ENCODE measurements at regions not wholly inside any gene's neighbourhood (a gene's known extent, or its start where the extent isn't known, plus 50 kb on each side); places are given as distances from the start of the nearest gene placed in this dataset.
"Not testable (repeated sequence)": the region's sequence is repeated elsewhere in the genome, so short reads cannot be mapped to it uniquely, and the experiment has no call there.

DNA sequence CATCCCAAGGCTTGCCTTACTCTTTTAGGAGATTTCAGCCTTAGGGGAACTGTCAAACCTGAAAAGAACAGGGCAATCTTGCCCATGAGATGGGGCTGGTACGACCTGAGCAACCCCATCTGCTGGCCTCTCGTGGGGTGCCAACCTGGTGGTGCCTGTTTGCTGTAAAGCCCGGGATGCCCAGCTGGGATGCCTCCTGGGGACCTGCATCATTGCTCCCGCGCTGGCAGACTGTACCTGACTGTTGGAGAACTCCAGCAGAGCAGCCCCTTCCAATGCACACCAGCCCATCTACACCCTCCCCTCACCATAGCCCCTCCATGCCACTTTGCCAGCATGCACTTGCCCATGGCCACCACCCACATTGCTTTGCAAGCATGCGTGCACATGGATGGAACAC lies 335.7 kb downstream of the RPS29 start:
- Mint-ChIP-seq H3K36me3 (no peaks in the 10 kb centered on the region), H3K27me3 (peaks cover 3 to 13% (median 7%) of the 10 kb centered on the region in 5 donors), H3K27ac (no peak overlapping the region), H3K4me3 (no peak overlapping the region), H3K9me3 (peaks cover 0 to 7% (median 2%) of the 10 kb centered on the region in 9 donors), H3K4me1 (no peaks in the 10 kb centered on the region)
- POLR2A ChIA-PET = no interaction called here
- no peak for ATAC-seq
- DNase-seq = no peak

DNA sequence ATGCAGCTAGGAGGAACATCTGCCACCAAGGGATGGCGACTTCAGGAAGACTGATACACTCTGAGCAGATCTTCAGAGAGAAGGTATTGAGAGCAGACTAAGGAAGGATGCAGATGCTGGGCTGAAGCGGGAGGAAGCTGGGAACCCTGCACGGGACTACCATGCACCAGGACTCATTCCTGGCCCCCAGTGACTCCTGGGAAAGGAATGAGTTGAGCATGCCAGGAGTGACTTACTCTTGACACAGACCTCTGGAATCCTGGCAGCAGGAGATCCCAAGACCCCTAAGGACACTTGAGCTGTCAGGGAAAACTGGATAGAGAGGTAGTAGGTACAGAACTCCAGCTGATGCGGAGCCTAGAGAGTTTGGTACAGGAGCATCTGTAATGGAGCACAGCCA lies 336.1 kb downstream of the RPS29 start:
- POLR2A ChIA-PET = no interaction called here
- no peak for ATAC-seq
- Mint-ChIP-seq H3K27ac (no peak overlapping the region), H3K4me1 (no peaks in the 10 kb centered on the region), H3K27me3 (peaks cover 5 to 16% (median 7%) of the 10 kb centered on the region in 5 donors), H3K9me3 (peaks cover 0 to 9% (median 2%) of the 10 kb centered on the region in 9 donors), H3K36me3 (no peaks in the 10 kb centered on the region), H3K4me3 (no peak overlapping the region)
- DNase-seq = no peak

DNA sequence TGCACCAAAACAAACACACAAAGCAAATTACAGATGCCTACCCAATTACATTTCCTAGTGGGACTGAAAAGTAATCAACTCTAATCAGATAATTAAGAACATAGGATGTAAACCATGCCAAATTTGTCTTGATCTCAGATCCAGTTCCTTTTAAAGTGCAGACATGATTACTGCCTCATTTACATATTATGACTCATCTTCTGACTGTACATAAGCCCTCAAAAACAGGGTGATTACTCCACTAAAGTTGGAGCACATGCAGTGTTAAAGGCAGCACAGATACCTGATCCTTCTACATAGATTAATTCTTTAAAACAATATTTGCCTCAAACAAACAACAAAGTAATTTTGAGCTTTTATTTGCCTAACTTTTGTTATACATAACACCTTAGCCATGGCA lies 337.2 kb downstream of the RPS29 start:
- no peaks in the 10 kb centered on the region for H3K36me3 Mint-ChIP-seq
- POLR2A ChIA-PET = no interaction called here
- H3K4me3 Mint-ChIP-seq = no peak overlapping the region
- H3K27me3 Mint-ChIP-seq = peaks cover 6 to 19% (median 10%) of the 10 kb centered on the region in 5 donors
- no peak overlapping the region for H3K27ac Mint-ChIP-seq
- ATAC-seq (no peak), DNase-seq (no peak)
- peaks cover 0 to 11% (median 0%) of the 10 kb centered on the region in 9 donors for H3K9me3 Mint-ChIP-seq
- H3K4me1 Mint-ChIP-seq = no peaks in the 10 kb centered on the region

DNA sequence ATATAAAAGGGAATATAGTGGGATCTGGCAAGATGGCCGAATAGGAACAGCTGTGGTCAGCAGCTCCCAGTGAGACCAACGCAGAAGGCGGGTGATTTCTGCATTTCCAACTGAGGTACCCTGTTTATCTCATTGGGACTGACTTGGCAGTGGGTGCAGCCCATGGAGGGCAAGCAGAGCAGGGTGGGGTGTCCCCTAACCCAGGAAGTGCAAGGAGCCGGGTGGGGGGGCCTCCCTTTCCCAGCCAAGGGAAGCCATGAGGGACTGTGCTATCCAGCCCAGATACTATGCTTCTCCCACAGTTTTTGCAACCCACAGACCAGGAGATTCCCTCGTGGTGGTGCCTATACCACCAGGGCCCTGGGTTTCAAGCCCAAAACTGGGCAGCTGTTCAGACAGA lies 342.4 kb downstream of the RPS29 start:
- POLR2A ChIA-PET, ATAC-seq, H3K4me1 Mint-ChIP-seq, H3K36me3 Mint-ChIP-seq, H3K4me3 Mint-ChIP-seq, DNase-seq, H3K27ac Mint-ChIP-seq: not testable (repeated sequence)
- H3K27me3 Mint-ChIP-seq = peaks cover 4 to 44% (median 11%) of the 10 kb centered on the region in 5 donors
- peaks cover 3 to 22% (median 11%) of the 10 kb centered on the region in 9 donors for H3K9me3 Mint-ChIP-seq

DNA sequence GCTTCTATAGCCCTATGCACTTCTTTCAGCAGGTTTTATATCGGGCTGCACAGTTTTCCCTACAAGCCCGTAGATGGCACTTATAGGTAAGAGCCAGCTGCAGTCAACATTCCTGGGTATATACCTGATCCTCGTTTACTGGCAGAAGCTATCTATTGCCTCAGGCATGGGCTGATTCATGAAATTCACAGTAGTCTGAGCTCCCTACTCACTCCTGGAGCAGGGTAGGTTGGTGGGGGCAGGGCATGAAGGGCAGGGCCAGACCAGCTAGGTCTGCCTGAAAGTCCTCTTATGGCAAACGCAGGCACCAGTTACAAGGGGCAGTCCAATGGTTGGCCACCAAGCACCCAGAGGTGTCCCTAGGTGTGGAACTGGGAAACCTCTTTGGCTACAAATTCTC lies 345.8 kb downstream of the RPS29 start:
- no peak for DNase-seq
- no peak overlapping the region for H3K27ac Mint-ChIP-seq
- POLR2A ChIA-PET = no interaction called here
- peaks cover 4 to 40% (median 13%) of the 10 kb centered on the region in 5 donors for H3K27me3 Mint-ChIP-seq
- H3K36me3 Mint-ChIP-seq = peaks cover 0 to 18% (median 4%) of the 10 kb centered on the region in 3 donors
- no peaks in the 10 kb centered on the region for H3K4me1 Mint-ChIP-seq
- peaks cover 10 to 44% (median 30%) of the 10 kb centered on the region in 9 donors for H3K9me3 Mint-ChIP-seq
- H3K4me3 Mint-ChIP-seq = no peak overlapping the region
- no peak for ATAC-seq

DNA sequence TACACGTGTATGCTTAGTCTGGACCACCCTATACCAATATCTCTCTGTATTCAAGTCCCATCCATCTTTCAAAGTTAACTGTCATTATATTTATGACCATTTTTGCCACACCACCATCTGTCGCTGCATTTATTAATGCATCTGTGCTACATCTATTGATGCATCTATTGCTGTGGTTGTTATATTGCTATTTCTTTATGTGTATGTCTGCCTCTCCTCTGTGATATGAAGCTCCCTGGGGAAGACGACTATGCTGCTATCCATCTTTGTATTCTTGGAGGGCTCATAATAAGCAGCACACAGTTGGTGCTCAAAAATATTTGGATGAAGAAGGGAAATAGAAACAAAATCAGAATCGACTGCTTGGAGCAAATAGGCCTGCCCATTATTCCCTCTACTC lies 357.6 kb downstream of the RPS29 start:
- H3K9me3 Mint-ChIP-seq = no peaks in the 10 kb centered on the region
- POLR2A ChIA-PET = no interaction called here
- H3K27ac Mint-ChIP-seq = no peak overlapping the region
- no peaks in the 10 kb centered on the region for H3K36me3 Mint-ChIP-seq
- no peak for ATAC-seq
- H3K27me3 Mint-ChIP-seq = peaks cover 0 to 8% (median 0%) of the 10 kb centered on the region in 5 donors
- no peaks in the 10 kb centered on the region for H3K4me1 Mint-ChIP-seq
- no peak overlapping the region for H3K4me3 Mint-ChIP-seq
- DNase-seq = no peak

DNA sequence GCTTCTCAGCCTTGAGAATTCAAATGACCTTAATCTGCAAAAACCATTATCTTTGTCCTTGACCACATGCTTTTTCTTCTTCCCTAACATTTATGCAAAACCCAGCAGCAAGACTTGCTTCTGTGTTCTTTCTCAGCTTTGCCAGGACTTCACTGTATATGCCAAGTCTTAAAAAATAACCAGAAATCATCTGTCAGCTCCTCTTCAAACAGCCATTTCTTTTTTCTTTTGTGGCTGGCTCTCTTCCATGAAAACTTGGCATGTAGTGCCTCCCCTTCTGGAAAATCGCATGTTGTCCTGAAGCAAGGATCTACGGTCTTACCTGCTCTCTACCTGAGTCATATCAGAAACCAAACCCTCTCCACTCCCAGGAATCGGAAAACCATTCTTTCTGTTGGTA lies 364.9 kb downstream of the RPS29 start:
- peaks cover 0 to 2% (median 0%) of the 10 kb centered on the region in 4 donors for H3K4me1 Mint-ChIP-seq
- DNase-seq = no peak
- ATAC-seq = no peak
- no peaks in the 10 kb centered on the region for H3K9me3 Mint-ChIP-seq
- H3K4me3 Mint-ChIP-seq = no peak overlapping the region
- POLR2A ChIA-PET = no interaction called here
- H3K27me3 Mint-ChIP-seq = peaks cover 0 to 10% (median 0%) of the 10 kb centered on the region in 5 donors
- H3K27ac Mint-ChIP-seq = no peak overlapping the region
- no peaks in the 10 kb centered on the region for H3K36me3 Mint-ChIP-seq

DNA sequence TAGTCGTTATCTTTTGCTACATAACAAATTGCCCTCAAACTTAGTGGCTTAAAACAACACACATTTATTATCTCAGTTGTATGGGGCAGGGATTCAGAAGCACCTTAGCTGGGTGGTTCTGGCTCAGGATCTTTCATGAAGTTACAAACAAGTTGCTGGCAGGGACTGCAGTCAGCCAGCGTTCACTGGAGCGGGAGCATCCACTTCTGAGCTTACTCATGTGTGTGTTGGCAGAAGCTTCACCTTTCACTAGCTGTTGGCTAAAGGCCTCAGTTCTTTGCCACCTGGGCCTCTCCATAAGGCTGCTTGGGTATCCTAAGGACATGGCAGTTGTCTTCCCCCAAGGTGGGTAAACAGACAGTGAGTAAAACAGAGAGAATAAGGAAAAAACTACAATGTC lies 365.7 kb downstream of the RPS29 start:
- Mint-ChIP-seq H3K27me3 (peaks cover 0 to 10% (median 0%) of the 10 kb centered on the region in 5 donors), H3K36me3 (no peaks in the 10 kb centered on the region), H3K9me3 (no peaks in the 10 kb centered on the region), H3K27ac (no peak overlapping the region), H3K4me3 (no peak overlapping the region), H3K4me1 (peaks cover 0 to 2% (median 0%) of the 10 kb centered on the region in 4 donors)
- POLR2A ChIA-PET = no interaction called here
- no peak for ATAC-seq
- no peak for DNase-seq

DNA sequence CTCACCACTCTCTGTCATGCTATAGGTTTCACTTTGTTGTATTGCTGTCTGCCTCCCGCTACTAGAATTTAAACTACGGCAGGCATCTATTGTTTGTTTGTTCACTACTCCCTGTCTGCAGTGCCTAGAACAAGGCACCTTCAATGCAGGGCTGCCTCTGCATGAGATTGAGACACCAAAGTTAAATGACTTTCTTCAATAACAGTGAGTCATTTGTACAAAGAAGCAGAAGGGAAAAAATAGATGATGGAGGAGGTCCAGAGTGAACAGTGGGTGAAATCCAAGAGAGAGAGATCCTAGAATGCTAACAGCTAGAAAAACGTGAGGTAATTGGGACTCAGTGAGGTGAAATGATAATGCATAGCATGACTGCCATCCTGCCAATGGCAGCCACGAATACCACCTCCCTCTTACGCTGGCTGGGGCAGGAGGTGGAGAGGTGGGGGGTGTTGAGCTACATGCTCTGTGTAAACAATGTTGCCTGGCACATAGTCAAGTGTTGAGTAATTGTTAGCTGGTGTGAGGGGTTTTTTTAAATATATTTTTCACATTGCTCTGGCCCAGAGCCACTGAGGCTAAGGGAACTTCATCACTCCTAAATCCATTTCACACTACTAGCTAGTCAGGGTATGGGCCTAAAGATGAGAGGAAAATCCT lies 367.6 kb downstream of the RPS29 start:
- Mint-ChIP-seq H3K4me1 (peaks cover 0 to 2% (median 0%) of the 10 kb centered on the region in 4 donors), H3K9me3 (peaks cover 0 to 2% (median 0%) of the 10 kb centered on the region in 9 donors), H3K36me3 (no peaks in the 10 kb centered on the region), H3K27me3 (peaks cover 0 to 10% (median 0%) of the 10 kb centered on the region in 5 donors), H3K4me3 (no peak overlapping the region), H3K27ac (no peak overlapping the region)
- POLR2A ChIA-PET = no interaction called here
- ATAC-seq (no peak), DNase-seq (no peak)

DNA sequence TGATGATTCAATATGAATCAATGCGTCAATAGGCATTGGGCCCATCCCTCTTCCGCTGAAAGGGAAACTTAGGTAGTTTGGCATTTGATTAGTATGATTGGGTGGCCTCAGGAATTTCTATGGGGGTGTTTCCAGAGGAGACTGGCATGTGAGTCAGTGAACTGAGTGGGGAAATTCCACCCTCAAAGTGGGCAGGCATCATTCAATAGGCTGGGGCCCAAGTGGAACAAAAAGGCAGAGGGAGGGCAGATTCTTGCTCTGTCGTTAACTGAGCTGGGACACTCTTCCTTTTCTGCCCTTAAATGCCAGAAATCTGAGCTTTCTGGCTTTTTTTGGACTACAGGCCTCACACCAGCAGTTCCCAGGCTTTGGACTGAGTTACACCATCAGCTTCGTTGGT lies 373.5 kb downstream of the RPS29 start:
- ATAC-seq = no peak

DNA sequence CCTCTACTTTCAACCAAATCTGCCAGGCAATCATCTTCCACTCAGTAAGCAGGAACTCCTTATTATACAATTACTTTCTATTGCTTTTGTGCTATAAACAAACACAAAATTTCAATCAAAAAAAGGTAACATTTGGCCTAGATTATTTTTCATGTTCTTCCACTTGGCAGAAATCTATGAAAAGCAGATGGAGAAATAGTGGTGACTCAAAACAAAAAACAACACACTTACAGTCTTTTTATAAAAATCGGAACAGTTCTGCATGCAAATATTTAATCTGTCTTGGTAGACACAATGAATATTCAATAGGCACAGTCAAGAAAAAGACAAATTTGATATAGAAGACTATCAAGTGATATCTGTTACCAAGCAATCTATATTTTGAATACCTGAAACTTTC lies 376.8 kb downstream of the RPS29 start:
- peaks cover 1 to 19% (median 4%) of the 10 kb centered on the region in 5 donors for H3K27me3 Mint-ChIP-seq
- H3K9me3 Mint-ChIP-seq = no peaks in the 10 kb centered on the region
- ATAC-seq (no peak), DNase-seq (no peak)
- POLR2A ChIA-PET = no interaction called here
- H3K4me1 Mint-ChIP-seq = no peaks in the 10 kb centered on the region
- H3K4me3 Mint-ChIP-seq = no peak overlapping the region
- H3K36me3 Mint-ChIP-seq = no peaks in the 10 kb centered on the region
- H3K27ac Mint-ChIP-seq = no peak overlapping the region

More for the DNA sequence above, 373.5 kb downstream of the RPS29 start:
- Mint-ChIP-seq H3K27ac (peak overlapping the region in 1 of 10 donors; percentile 58), H3K4me1 (no peaks in the 10 kb centered on the region), H3K9me3 (peaks cover 0 to 2% (median 0%) of the 10 kb centered on the region in 9 donors), H3K4me3 (no peak overlapping the region), H3K27me3 (peaks cover 0 to 1% (median 0%) of the 10 kb centered on the region in 5 donors), H3K36me3 (no peaks in the 10 kb centered on the region)
- DNase-seq = no peak
- POLR2A ChIA-PET = no interaction called here

DNA sequence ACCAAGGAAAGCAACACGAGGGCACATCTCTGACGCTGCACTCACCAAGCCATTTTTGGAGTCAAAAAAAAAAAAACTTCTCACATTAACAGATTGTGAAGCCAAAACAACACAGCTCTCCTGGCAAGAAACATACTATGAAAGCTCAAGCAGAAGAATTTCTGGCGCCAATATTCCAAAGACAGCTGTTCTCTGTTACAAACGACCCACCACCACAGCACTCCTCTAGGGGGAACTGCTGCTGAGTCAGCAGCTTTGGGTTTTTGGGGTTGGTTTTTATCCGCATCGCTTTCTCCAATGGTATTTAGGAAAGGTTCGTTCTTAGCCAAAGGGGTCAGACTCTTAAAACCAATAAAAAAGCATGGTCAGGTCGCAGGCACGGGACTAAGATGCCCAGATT lies 379.4 kb downstream of the RPS29 start:
- Mint-ChIP-seq H3K27me3 (peaks cover 2 to 36% (median 6%) of the 10 kb centered on the region in 5 donors), H3K9me3 (no peaks in the 10 kb centered on the region), H3K36me3 (no peaks in the 10 kb centered on the region), H3K4me1 (no peaks in the 10 kb centered on the region), H3K27ac (no peak overlapping the region), H3K4me3 (no peak overlapping the region)
- no peak for ATAC-seq
- no peak for DNase-seq
- POLR2A ChIA-PET = no interaction called here

DNA sequence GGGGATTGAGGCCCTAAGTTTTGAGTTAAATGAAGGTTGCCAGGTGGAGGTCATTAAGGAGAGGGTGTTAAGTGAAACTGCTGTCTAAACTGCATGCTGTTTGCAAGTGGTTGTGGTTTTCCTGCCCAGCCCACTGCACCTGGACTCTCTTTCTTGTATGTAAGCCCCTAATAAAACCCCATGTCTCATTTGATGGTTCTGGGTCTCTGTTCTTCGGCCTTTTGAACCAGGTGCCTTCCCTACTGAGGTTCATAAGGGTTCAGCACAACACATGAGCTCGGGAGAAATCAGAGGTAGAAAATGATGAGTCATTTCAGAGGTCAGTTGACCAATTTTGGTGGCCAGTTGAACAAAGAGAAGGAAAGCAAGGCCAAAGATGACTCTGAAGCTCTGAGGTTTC lies 382.5 kb downstream of the RPS29 start:
- Mint-ChIP-seq H3K4me3 (no peak overlapping the region), H3K27ac (no peak overlapping the region), H3K9me3 (no peaks in the 10 kb centered on the region), H3K27me3 (peaks cover 2 to 55% (median 6%) of the 10 kb centered on the region in 5 donors), H3K36me3 (no peaks in the 10 kb centered on the region), H3K4me1 (no peaks in the 10 kb centered on the region)
- POLR2A ChIA-PET = no interaction called here
- ATAC-seq = no peak
- no peak for DNase-seq

DNA sequence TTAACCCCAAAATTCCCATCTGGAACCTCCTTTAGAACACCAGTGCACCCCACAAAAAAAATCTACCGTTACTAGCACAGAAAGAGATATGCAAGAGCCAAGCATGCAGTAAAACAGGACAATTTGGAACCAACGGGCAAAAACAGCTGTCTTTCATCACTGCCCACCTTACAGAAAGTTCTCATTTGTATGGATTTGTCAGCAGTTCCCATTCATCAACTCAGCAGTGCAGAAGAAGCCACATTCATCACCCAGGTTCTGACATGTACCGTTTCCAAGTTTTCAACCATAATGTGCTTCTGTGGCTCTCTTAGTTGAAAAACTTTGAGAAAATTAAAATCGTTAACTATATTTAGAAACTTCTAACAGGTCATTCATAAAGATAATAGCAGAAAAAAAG lies 387.0 kb downstream of the RPS29 start:
- ATAC-seq (no peak), DNase-seq (no peak)
- Mint-ChIP-seq H3K27ac (no peak overlapping the region), H3K9me3 (no peaks in the 10 kb centered on the region), H3K27me3 (peaks cover 0 to 35% (median 6%) of the 10 kb centered on the region in 5 donors), H3K4me1 (no peaks in the 10 kb centered on the region), H3K4me3 (no peak overlapping the region), H3K36me3 (no peaks in the 10 kb centered on the region)
- POLR2A ChIA-PET = no interaction called here

All from naive thymus-derived CD8-positive, alpha-beta T cell (primary cell).